ENCODE measurements at regions not wholly inside any gene's neighbourhood (a gene's known extent, or its start where the extent isn't known, plus 50 kb on each side); places are given as distances from the start of the nearest gene placed in this dataset.
"Not testable (repeated sequence)": the region's sequence is repeated elsewhere in the genome, so short reads cannot be mapped to it uniquely, and the experiment has no call there.

DNA sequence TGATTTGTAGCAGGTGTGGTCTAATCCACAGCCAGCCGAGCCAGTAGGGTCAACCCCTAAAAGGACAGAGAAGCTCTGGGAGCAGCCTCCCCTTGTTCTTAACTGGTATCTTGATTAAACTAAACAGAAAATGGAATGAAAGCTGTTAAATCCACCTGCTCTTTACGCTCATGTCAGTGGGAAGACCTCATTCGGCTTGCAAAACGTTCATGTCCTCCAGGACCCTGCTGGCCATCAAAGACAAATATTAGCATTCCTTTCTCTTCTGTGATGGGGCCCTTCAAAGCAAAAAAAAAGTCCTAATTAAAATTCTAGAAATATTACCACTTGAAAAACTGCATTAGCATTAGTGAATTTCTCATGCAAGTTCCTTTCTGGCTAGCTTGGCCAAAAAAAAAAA is 355.0 kb downstream of the ANAPC1 start:
- H3K4me1 ChIP-seq (ENCODE audit: control insufficient read depth in 1 of 2, insufficient read depth in 2 of 2, low read length in 2 of 2); H3K27me3 ChIP-seq (ENCODE audit: insufficient read depth, low read length); H2AFZ ChIP-seq (ENCODE audit: low read depth, low read length, poor library complexity, severe bottlenecking); intact Hi-C loops (cut with micrococcal nuclease); H3K36me3 ChIP-seq (ENCODE audit: control insufficient read depth in 1 of 2, insufficient read depth in 2 of 2, low read length in 2 of 2); BruUV-seq (replicated peaks); H4K20me1 ChIP-seq (ENCODE audit: insufficient read depth); H3K4me2 ChIP-seq (ENCODE audit: low read length); H3K27ac ChIP-seq (ENCODE audit: low read depth, low read length); H3K9me2 ChIP-seq (ENCODE audit: insufficient read depth); H3K9me3 ChIP-seq (ENCODE audit: control insufficient read depth in 1 of 2, insufficient read depth in 1 of 2, low read depth in 1 of 2, low read length in 2 of 2); H3K4me3 ChIP-seq (replicated peaks in 1 of 2; ENCODE audit: low read depth in 1 of 2, low read length in 2 of 2); H3K9ac ChIP-seq (ENCODE audit: low read length); CTCF ChIA-PET; H3K79me2 ChIP-seq (ENCODE audit: insufficient read depth, low read length); ATAC-seq; POLR2A ChIA-PET; RAD21 ChIA-PET (ENCODE audit: low non-redundant PET in 1 of 2, low total read pairs in 2 of 2, uncharacterized antibody in 2 of 2, unreplicated experiment in 2 of 2); DNase-seq (ENCODE audit: low read depth, low spot score): not testable (repeated sequence)

DNA sequence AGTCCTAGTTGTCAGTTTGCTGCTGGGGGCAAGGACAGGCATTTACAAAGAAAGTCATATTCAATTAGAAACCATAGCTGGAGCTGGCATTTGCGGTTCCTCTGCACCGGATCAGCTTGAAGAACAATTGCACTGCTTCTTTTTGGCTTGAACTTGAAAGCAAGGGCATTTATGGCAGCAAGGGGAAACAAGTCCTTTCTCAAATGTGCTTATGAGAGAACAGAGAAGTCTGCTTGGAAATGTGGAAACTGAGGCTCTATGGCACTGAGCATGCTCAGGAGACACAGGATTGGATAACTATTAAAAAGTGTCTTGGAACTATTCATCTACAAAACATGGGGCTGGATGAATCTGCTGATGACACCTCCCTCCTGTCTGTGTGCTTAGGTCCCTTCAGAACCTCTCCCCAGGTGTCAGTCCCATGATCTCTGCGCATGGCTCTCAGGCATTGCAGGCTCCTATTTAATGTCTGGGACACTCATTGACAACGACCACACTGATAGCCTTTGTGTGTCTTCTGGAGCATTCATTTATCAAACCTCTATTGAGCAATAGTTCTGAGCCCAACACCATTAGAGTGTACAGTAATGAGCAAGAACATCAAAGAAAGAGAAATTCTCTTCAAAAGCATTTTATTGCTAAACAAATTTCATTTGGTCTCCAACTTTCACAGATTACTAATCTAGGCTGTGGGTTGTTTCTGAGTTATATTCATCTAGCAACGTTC is 353.6 kb downstream of the ANAPC1 start:
- H3K27me3 ChIP-seq (ENCODE audit: insufficient read depth, low read length); H3K4me2 ChIP-seq (ENCODE audit: low read length); BruUV-seq (replicated peaks); H2AFZ ChIP-seq (ENCODE audit: low read depth, low read length, poor library complexity, severe bottlenecking); H3K79me2 ChIP-seq (ENCODE audit: insufficient read depth, low read length); intact Hi-C loops (cut with micrococcal nuclease); H3K9me3 ChIP-seq (ENCODE audit: control insufficient read depth in 1 of 2, insufficient read depth in 1 of 2, low read depth in 1 of 2, low read length in 2 of 2); ATAC-seq; CTCF ChIA-PET; DNase-seq (ENCODE audit: low read depth, low spot score); H3K9me2 ChIP-seq (ENCODE audit: insufficient read depth); H3K9ac ChIP-seq (ENCODE audit: low read length); H3K36me3 ChIP-seq (ENCODE audit: control insufficient read depth in 1 of 2, insufficient read depth in 2 of 2, low read length in 2 of 2); H3K4me3 ChIP-seq (replicated peaks in 1 of 2; ENCODE audit: low read depth in 1 of 2, low read length in 2 of 2); H3K27ac ChIP-seq (ENCODE audit: low read depth, low read length); RAD21 ChIA-PET (ENCODE audit: low non-redundant PET in 1 of 2, low total read pairs in 2 of 2, uncharacterized antibody in 2 of 2, unreplicated experiment in 2 of 2); POLR2A ChIA-PET; H4K20me1 ChIP-seq (ENCODE audit: insufficient read depth): not testable (repeated sequence)
- peaks cover 0 to 17% of the 10 kb centered on the region in 2 experiments; a peak in 2 of 4 replicates for H3K4me1 ChIP-seq (ENCODE audit: control insufficient read depth in 1 of 2, insufficient read depth in 2 of 2, low read length in 2 of 2)

DNA sequence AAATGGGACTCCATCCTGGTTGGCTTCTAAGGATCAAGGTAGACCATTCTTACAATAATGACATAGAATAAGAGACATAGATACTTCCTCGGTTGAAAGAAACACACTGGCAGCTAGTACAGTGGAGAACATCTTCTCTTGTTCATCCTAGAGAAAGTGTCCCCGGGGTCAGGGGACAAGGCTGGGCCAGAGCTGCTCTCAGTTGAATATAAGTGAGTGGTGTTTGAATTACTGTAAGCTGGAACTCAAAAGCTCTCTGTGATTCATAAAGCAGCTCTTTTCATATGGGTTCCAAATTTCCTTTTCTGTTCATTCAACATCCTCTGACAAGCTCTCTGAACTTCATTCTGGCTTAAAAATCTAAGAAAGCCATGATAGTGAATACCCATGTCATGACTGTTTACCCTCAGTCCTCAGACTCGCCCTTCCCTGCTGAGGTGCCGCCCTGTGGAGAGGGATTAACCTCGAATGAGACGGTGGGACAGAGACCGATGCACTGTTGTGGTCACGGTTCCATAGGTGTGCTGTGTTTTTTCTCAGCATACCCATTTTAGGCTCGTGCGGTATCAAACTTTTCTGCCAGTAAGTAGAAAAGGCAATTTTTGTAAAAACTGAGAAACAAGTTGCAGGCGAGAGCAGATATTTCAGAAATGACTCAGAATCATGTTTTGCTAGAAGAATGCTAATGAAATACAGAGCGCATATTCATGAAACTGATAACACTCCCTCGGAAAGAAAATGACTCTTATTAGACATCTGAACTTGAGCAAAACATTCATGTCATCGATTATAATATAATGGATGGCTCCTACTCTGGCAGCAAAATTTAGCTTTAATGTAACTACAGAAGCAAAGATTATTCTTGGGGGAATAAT is 351.1 kb downstream of the ANAPC1 start:
- BruUV-seq (replicated peaks); H3K9me2 ChIP-seq (ENCODE audit: insufficient read depth); H3K4me3 ChIP-seq (replicated peaks in 1 of 2; ENCODE audit: low read depth in 1 of 2, low read length in 2 of 2); H3K27me3 ChIP-seq (ENCODE audit: insufficient read depth, low read length); CTCF ChIA-PET; DNase-seq (ENCODE audit: low read depth, low spot score); H3K36me3 ChIP-seq (ENCODE audit: control insufficient read depth in 1 of 2, insufficient read depth in 2 of 2, low read length in 2 of 2); H4K20me1 ChIP-seq (ENCODE audit: insufficient read depth); H3K9me3 ChIP-seq (ENCODE audit: control insufficient read depth in 1 of 2, insufficient read depth in 1 of 2, low read depth in 1 of 2, low read length in 2 of 2); H3K27ac ChIP-seq (ENCODE audit: low read depth, low read length); H3K9ac ChIP-seq (ENCODE audit: low read length); H3K79me2 ChIP-seq (ENCODE audit: insufficient read depth, low read length); intact Hi-C loops (cut with micrococcal nuclease); POLR2A ChIA-PET; RAD21 ChIA-PET (ENCODE audit: low non-redundant PET in 1 of 2, low total read pairs in 2 of 2, uncharacterized antibody in 2 of 2, unreplicated experiment in 2 of 2): not testable (repeated sequence)
- peaks cover 0 to 20% of the 10 kb centered on the region in 2 experiments; a peak in 2 of 4 replicates for H3K4me1 ChIP-seq (ENCODE audit: control insufficient read depth in 1 of 2, insufficient read depth in 2 of 2, low read length in 2 of 2)
- peak overlapping the region; percentile 57 for H3K4me2 ChIP-seq (ENCODE audit: low read length)
- peak overlapping the region; percentile 61 for H2AFZ ChIP-seq (ENCODE audit: low read depth, low read length, poor library complexity, severe bottlenecking)
- peak; percentile 93 for ATAC-seq

DNA sequence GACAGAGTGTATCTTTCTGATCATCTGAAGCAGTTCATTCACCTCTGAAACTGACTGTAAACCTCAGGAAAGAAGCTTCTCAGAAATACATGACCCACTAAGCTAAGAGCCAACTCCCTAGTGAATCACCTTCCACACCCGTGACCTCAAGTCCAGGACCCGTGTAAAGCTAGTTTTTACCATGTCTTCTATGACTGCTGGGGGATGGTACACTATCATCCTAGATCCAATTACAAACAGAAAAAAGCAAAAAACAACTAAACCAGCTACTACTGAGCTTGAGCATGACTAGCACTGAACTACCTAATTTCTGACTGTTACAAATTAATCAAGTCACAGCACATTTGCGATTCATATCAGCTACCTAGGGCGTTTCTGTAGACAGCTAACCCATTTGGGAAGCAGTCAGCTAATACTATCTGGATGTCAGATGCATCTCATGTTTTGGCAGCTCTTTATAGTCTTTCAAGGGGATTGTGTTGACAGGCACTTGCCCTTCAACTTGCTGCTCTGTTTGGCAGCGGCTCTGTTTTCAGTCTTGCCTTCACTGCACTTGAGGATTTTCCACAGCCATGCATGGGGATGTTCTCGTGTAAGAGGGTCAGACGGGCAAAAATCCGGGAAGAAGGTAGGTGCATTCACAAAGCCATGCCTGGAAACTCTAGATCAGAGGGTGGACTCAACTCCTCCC is 350.3 kb downstream of the ANAPC1 start:
- CTCF ChIA-PET; H3K4me3 ChIP-seq (replicated peaks in 1 of 2; ENCODE audit: low read depth in 1 of 2, low read length in 2 of 2); H3K9me3 ChIP-seq (ENCODE audit: control insufficient read depth in 1 of 2, insufficient read depth in 1 of 2, low read depth in 1 of 2, low read length in 2 of 2); DNase-seq (ENCODE audit: low read depth, low spot score); H3K27me3 ChIP-seq (ENCODE audit: insufficient read depth, low read length); H3K27ac ChIP-seq (ENCODE audit: low read depth, low read length); BruUV-seq (replicated peaks); H4K20me1 ChIP-seq (ENCODE audit: insufficient read depth); H3K9ac ChIP-seq (ENCODE audit: low read length); POLR2A ChIA-PET; H2AFZ ChIP-seq (ENCODE audit: low read depth, low read length, poor library complexity, severe bottlenecking); RAD21 ChIA-PET (ENCODE audit: low non-redundant PET in 1 of 2, low total read pairs in 2 of 2, uncharacterized antibody in 2 of 2, unreplicated experiment in 2 of 2); H3K36me3 ChIP-seq (ENCODE audit: control insufficient read depth in 1 of 2, insufficient read depth in 2 of 2, low read length in 2 of 2); intact Hi-C loops (cut with micrococcal nuclease); H3K9me2 ChIP-seq (ENCODE audit: insufficient read depth); H3K79me2 ChIP-seq (ENCODE audit: insufficient read depth, low read length): not testable (repeated sequence)
- peak; percentile 49 for ATAC-seq
- H3K4me2 ChIP-seq (ENCODE audit: low read length), result peak overlapping the region; percentile 19; the same call in 1 of the 2 replicates
- peaks cover 0 to 20% of the 10 kb centered on the region in 2 experiments; a peak in 2 of 4 replicates for H3K4me1 ChIP-seq (ENCODE audit: control insufficient read depth in 1 of 2, insufficient read depth in 2 of 2, low read length in 2 of 2)

All from HCT116 (cell line).